ENCODE measurements at regions not wholly inside any gene's neighbourhood (a gene's known extent, or its start where the extent isn't known, plus 50 kb on each side); places are given as distances from the start of the nearest gene placed in this dataset.

DNA sequence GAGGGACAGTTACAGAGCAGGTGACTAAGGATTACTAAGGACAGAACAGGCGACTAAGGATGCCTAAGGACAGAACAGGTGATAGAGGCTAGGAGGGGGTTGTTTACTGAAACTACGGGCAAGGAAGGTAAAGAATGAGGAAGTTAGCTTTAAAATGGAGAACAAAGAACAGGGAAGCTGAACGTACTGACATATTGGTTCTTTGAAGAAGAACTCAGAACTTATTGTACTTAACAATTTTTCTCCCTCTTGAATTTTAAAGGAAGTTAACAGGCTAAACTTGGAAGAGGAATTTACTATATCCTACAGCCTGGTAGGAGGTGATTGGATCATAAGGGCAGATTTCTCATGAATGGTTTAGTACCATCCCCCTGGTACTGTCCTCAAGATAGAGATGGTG, 290.2 kb downstream of the SHQ1 start:
- TF ChIP-seq, protein P1, sequence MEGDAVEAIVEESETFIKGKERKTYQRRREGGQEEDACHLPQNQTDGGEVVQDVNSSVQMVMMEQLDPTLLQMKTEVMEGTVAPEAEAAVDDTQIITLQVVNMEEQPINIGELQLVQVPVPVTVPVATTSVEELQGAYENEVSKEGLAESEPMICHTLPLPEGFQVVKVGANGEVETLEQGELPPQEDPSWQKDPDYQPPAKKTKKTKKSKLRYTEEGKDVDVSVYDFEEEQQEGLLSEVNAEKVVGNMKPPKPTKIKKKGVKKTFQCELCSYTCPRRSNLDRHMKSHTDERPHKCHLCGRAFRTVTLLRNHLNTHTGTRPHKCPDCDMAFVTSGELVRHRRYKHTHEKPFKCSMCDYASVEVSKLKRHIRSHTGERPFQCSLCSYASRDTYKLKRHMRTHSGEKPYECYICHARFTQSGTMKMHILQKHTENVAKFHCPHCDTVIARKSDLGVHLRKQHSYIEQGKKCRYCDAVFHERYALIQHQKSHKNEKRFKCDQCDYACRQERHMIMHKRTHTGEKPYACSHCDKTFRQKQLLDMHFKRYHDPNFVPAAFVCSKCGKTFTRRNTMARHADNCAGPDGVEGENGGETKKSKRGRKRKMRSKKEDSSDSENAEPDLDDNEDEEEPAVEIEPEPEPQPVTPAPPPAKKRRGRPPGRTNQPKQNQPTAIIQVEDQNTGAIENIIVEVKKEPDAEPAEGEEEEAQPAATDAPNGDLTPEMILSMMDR (IDR thresholded peaks at IDR 0.05; ENCODE audit: insufficient read depth, low read length, poor library complexity, severe bottlenecking) = no peak
- DNase-seq (ENCODE audit: low read depth) = no peak
- Histone ChIP-seq H3K27me3 (ENCODE audit: control insufficient read depth, insufficient read depth, low read length) (no peaks in the 10 kb centered on the region), H3K4me3 (ENCODE audit: low read depth, low read length) (no peak overlapping the region), H3K36me3 (ENCODE audit: control insufficient read depth, insufficient read depth, low read length) (no peaks in the 10 kb centered on the region)

DNA sequence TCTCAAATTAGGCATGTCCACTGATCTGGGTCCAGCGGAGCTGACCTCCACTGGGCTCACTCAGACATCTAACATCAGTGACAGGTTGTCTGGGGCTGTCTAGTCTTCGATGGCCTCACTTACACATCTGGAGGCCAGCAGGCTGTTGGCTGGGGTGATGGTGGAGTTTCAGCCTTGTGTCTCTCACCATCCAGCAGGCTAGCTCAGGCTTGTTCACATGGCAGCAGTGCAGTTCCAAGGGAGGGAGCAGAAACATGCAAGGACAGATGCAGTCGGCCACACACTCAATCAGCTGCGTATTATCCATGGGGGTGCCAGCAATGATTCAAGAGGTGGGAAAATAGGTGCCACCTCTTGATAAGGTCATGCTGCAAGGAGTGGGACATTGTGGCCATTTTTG, 292.5 kb downstream of the SHQ1 start:
- Histone ChIP-seq H3K36me3 (ENCODE audit: control insufficient read depth, insufficient read depth, low read length) (no peaks in the 10 kb centered on the region), H3K4me3 (ENCODE audit: low read depth, low read length) (no peak overlapping the region), H3K27me3 (ENCODE audit: control insufficient read depth, insufficient read depth, low read length) (no peaks in the 10 kb centered on the region)
- TF ChIP-seq, protein P1 (IDR thresholded peaks at IDR 0.05; ENCODE audit: insufficient read depth, low read length, poor library complexity, severe bottlenecking) = no peak
- no peak for DNase-seq (ENCODE audit: low read depth)

DNA sequence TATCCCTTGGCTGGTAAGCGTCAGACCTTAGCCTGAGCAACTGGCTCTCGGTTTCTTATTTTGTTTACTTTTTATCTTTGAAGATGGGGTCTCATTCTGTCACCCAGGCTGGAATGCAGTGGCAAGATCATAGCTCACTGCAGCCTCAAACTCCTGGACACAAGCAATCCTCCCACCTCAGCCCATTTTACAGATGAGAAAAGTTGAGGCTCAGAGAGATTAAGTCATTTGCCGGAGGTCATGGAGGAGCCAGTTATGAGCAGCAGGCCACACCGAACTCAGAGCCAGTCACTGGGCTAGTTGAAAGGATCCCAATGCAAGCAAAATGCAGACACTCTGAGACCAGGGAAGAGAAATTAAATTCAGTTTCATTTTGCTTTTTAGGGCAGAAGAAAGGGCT, 293.6 kb downstream of the SHQ1 start:
- Histone ChIP-seq H3K36me3 (ENCODE audit: control insufficient read depth, insufficient read depth, low read length) (no peaks in the 10 kb centered on the region), H3K4me3 (ENCODE audit: low read depth, low read length) (no peak overlapping the region)
- DNase-seq (ENCODE audit: low read depth) = no peak

DNA sequence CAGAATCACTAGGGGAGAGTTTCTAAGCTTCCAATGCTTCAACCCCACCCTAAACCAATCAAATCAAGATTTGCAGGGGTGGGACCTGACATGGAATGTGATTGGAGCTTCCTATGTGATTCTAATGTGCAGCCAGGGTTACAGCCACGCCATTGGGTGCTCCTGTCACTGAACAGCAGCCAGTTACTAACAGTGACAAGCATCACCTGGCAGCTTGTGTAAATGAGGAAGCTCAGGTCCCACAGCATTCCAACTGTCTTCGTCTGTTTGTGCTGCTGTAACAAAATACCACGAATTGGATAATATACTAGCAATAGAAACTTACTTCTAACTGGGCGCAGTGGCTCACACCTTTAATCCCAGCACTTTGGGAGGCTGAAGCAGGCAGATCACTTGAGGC, 294.9 kb downstream of the SHQ1 start:
- Histone ChIP-seq H3K4me3 (ENCODE audit: low read depth, low read length) (no peak overlapping the region), H3K36me3 (ENCODE audit: control insufficient read depth, insufficient read depth, low read length) (no peaks in the 10 kb centered on the region), H3K27me3 (ENCODE audit: control insufficient read depth, insufficient read depth, low read length) (no peaks in the 10 kb centered on the region)
- TF ChIP-seq, protein P1 (IDR thresholded peaks at IDR 0.05; ENCODE audit: insufficient read depth, low read length, poor library complexity, severe bottlenecking) = no peak
- DNase-seq (ENCODE audit: low read depth) = no peak

More for the DNA sequence above, 293.6 kb downstream of the SHQ1 start:
- TF ChIP-seq, protein P1 (IDR thresholded peaks at IDR 0.05; ENCODE audit: insufficient read depth, low read length, poor library complexity, severe bottlenecking) = no peak
- no peaks in the 10 kb centered on the region for H3K27me3 ChIP-seq (ENCODE audit: control insufficient read depth, insufficient read depth, low read length)

DNA sequence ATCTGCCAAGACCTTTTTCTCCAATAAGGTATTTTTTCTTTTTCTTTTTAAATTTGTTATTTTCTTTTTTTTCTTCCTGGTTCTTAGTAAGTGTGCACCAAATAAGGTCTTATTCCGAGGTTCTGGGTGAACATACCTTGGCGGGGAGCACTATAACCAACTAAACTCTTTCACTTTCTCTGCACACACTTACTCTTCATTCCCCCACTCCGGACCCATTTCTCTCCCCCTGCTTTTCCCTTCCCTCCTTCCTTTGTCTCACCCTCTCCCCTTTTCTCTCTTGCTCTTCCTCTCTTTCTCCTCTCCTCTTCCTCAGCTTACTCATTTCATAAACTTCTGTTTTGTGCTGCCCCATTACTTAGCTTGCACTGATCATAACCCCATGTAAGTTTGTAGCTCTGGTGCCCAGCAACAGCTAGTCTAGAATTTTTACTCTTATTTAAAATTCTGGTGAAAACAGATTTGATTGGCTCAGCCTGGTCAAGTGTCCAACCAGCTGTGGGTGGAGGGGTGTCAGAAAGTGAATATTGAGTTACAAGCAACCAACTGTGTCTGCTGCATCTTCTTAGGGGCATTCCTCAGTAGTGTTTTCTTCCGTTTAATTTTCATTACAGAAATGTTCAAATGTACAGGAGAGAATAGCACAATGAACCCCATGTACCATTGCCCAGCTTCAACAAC, 297.5 kb downstream of the SHQ1 start:
- Histone ChIP-seq H3K36me3 (ENCODE audit: control insufficient read depth, insufficient read depth, low read length) (no peaks in the 10 kb centered on the region), H3K4me3 (ENCODE audit: low read depth, low read length) (no peak overlapping the region), H3K27me3 (ENCODE audit: control insufficient read depth, insufficient read depth, low read length) (no peaks in the 10 kb centered on the region)
- no peak for DNase-seq (ENCODE audit: low read depth)
- TF ChIP-seq, protein P1 (IDR thresholded peaks at IDR 0.05; ENCODE audit: insufficient read depth, low read length, poor library complexity, severe bottlenecking) = no peak

Measured in kidney epithelial cell (primary cell).